Suprapubic skin (tissue), 4 donors: ENCODE measurements at regions not wholly inside any gene's neighbourhood (a gene's known extent, or its start where the extent isn't known, plus 50 kb on each side); places are given as distances from the start of the nearest gene placed in this dataset.

Experiments
- DNase-seq, 2 donors: peaks; one replicate each; pipeline ENCODE4 v3.0.0-alpha.2; 2019; ENCODE audit warnings: low spot score in 2 of 2
- H3K27ac ChIP-seq: fragments of 200-600 bp; sonication (generic); one replicate; pipeline ENCODE4 v1.5.1; 2019
- H3K27me3 ChIP-seq: fragments of 200-600 bp; sonication (generic); one replicate; pipeline ENCODE4 v1.5.1; 2019
- H3K36me3 ChIP-seq: fragments of 200-600 bp; sonication (generic); one replicate; pipeline ENCODE4 v1.5.1; 2019
- H3K4me1 ChIP-seq: fragments of 200-600 bp; sonication (generic); one replicate; pipeline ENCODE4 v1.5.1; 2019
- H3K4me3 ChIP-seq: fragments of 200-600 bp; sonication (generic); one replicate; pipeline ENCODE4 v1.5.1; 2019; ENCODE audit warnings: mild to moderate bottlenecking
- H3K9me3 ChIP-seq: fragments of 200-600 bp; sonication (generic); one replicate; pipeline ENCODE4 v1.5.1; 2019
- CTCF ChIP-seq, 2 donors: fragments of 200-600 bp in 1 of 2; fragments of 450-650 bp in 1 of 2; sonication (generic) in 1 of 2; IDR thresholded peaks; one replicate each; pipeline ENCODE4 v1.5.1; 2016 to 2019; ENCODE audit warnings: antibody characterized with exemption in 2 of 2, mild to moderate bottlenecking in 1 of 2, moderate library complexity in 1 of 2
- EP300 ChIP-seq: sonication (generic); formaldehyde crosslinking; IDR thresholded peaks from one replicate; pipeline ENCODE4 v1.6.1; 2017; ENCODE audit warnings: antibody characterized with exemption
- POLR2A ChIP-seq, 2 donors: fragments of 450-650 bp; IDR thresholded peaks; one replicate each; pipeline ENCODE4 v1.6.1; 2017; ENCODE audit warnings: antibody characterized with exemption in 2 of 2, mild to moderate bottlenecking in 2 of 2, moderate library complexity in 2 of 2
- POLR2AphosphoS5 ChIP-seq, 3 donors: sonication (generic); formaldehyde crosslinking; IDR thresholded peaks; one replicate each; pipeline ENCODE4 v1.6.1; 2017; ENCODE audit warnings: antibody characterized with exemption in 3 of 3
- WGBS: methylation state at CpG from one replicate; pipeline ENCODE4 v1.1.5; 2018; 5-methylcytosine and 5-hydroxymethylcytosine counted together

GRCh38 chr9:80893190-80893589 is 796.2 kb downstream of the TLE1 start:
- H3K4me1 ChIP-seq, result no peaks in the 10 kb centered on the region
- DNase-seq, result no peak
- peaks cover 8% of the 10 kb centered on the region for H3K9me3 ChIP-seq
- no peaks in the 10 kb centered on the region for H3K36me3 ChIP-seq
- H3K27ac ChIP-seq, result no peak overlapping the region
- H3K4me3 ChIP-seq, result no peak overlapping the region
- 89% methylated on average over 2 of the region's 2 CpGs for WGBS
- no peak for TF ChIP-seq CTCF (IDR thresholded peaks at IDR 0.05)
- TF ChIP-seq POLR2AphosphoS5 (IDR thresholded peaks at IDR 0.05), result no peak
- TF ChIP-seq POLR2A (IDR thresholded peaks at IDR 0.05), result no peak
- TF ChIP-seq EP300, result no peak
- H3K27me3 ChIP-seq, result no peaks in the 10 kb centered on the region

- Histone ChIP-seq H3K36me3 (no peaks in the 10 kb centered on the region), H3K4me1 (no peaks in the 10 kb centered on the region), H3K9me3 (peaks cover 8% of the 10 kb centered on the region), H3K27ac (no peak overlapping the region), H3K4me3 (no peak overlapping the region), H3K27me3 (no peaks in the 10 kb centered on the region)
- no peak for TF ChIP-seq CTCF (IDR thresholded peaks at IDR 0.05)
- TF ChIP-seq POLR2A (IDR thresholded peaks at IDR 0.05), result no peak
- TF ChIP-seq EP300, result no peak
- no peak for TF ChIP-seq POLR2AphosphoS5 (IDR thresholded peaks at IDR 0.05)
- no peak for DNase-seq
- 85% methylated on average over 1 of the region's 1 CpG for whole genome bisulfite sequencing
Observed at GRCh38 chr9:80892703-80893102, 796.6 kb downstream of the TLE1 start.

GRCh38 chr9:80890124-80890523 is 799.2 kb downstream of the TLE1 start:
- no peaks in the 10 kb centered on the region for H3K36me3 ChIP-seq
- no peak for TF ChIP-seq POLR2A (IDR thresholded peaks at IDR 0.05)
- no peak for TF ChIP-seq POLR2AphosphoS5 (IDR thresholded peaks at IDR 0.05)
- no peak for TF ChIP-seq EP300
- no peak for TF ChIP-seq CTCF (IDR thresholded peaks at IDR 0.05)
- H3K27me3 ChIP-seq, result no peaks in the 10 kb centered on the region

GRCh38 chr9:80885894-80886293 is 803.5 kb downstream of the TLE1 start:
- 74% methylated on average over 5 of the region's 5 CpGs for WGBS
- H3K9me3 ChIP-seq, result no peaks in the 10 kb centered on the region
- no peak overlapping the region for H3K27ac ChIP-seq
- TF ChIP-seq EP300 (no peak), CTCF (IDR thresholded peaks at IDR 0.05) (no peak), POLR2AphosphoS5 (IDR thresholded peaks at IDR 0.05) (no peak), POLR2A (IDR thresholded peaks at IDR 0.05) (no peak)
- no peaks in the 10 kb centered on the region for H3K27me3 ChIP-seq
- H3K36me3 ChIP-seq, result no peaks in the 10 kb centered on the region
- no peak overlapping the region for H3K4me3 ChIP-seq
- H3K4me1 ChIP-seq, result no peaks in the 10 kb centered on the region
- no peak for DNase-seq

More at GRCh38 chr9:80890124-80890523, 799.2 kb downstream of the TLE1 start:
- DNase-seq, result no peak
- Histone ChIP-seq H3K9me3 (peaks cover 8% of the 10 kb centered on the region), H3K4me1 (no peaks in the 10 kb centered on the region), H3K27ac (no peak overlapping the region), H3K4me3 (no peak overlapping the region)

- TF ChIP-seq EP300 (no peak), POLR2AphosphoS5 (IDR thresholded peaks at IDR 0.05) (no peak), POLR2A (IDR thresholded peaks at IDR 0.05) (no peak), CTCF (IDR thresholded peaks at IDR 0.05) (no peak)
- Histone ChIP-seq H3K36me3 (no peaks in the 10 kb centered on the region), H3K27ac (no peak overlapping the region), H3K4me1 (no peaks in the 10 kb centered on the region), H3K4me3 (no peak overlapping the region), H3K9me3 (no peaks in the 10 kb centered on the region), H3K27me3 (no peaks in the 10 kb centered on the region)
- no peak for DNase-seq
- WGBS, result 69% methylated on average over 4 of the region's 5 CpGs
Observed at GRCh38 chr9:80883826-80884579, 805.3 kb downstream of the TLE1 start.
